ENCODE measurements at regions not wholly inside any gene's neighbourhood (a gene's known extent, or its start where the extent isn't known, plus 50 kb on each side); places are given as distances from the start of the nearest gene placed in this dataset.

GRCh38 chr4:160021870-160022269 is 919.0 kb downstream of the RAPGEF2 start:
- no peak overlapping the region for H3K4me2 ChIP-seq (ENCODE audit: insufficient read depth in 1 of 2, low read depth in 2 of 2, low read length in 2 of 2)
- 100% methylated on average over 1 of the region's 1 CpG; no CpG with 5 or more reads in 1 of the 2 experiments for WGBS, 2 experiments (ENCODE audit: extremely low coverage in 1 of 2, insufficient coverage in 1 of 2, insufficient read length in 1 of 2, insufficient replicate concordance in 2 of 2, low coverage in 1 of 2, low lambda C conversion rate in 2 of 2, missing lambda C conversion rate in 1 of 2)
- POLR2A ChIA-PET (ENCODE audit: partially characterized antibody) = no interaction called here

More at GRCh38 chr4:160021870-160022269, 919.0 kb downstream of the RAPGEF2 start:
- H3K9me3 ChIP-seq (ENCODE audit: insufficient read depth in 2 of 2, low read depth in 1 of 2, low read length in 1 of 2) = no peaks in the 10 kb centered on the region; a peak in 1 of 4 replicates
- H2AK5ac ChIP-seq (ENCODE audit: low read depth, low read length) = no peak overlapping the region
- no peak overlapping the region for H4K91ac ChIP-seq (replicated peaks; ENCODE audit: insufficient read length, low read length)
- H3K18ac ChIP-seq (ENCODE audit: extremely low read depth, low read length) = no peak overlapping the region
- H3K4me1 ChIP-seq (replicated peaks in 1 of 4; ENCODE audit: control insufficient read depth in 3 of 4, insufficient read depth in 4 of 4, low read length in 3 of 4) = no peaks in the 10 kb centered on the region; a peak in 1 of 7 replicates
- CTCF ChIA-PET (ENCODE audit: partially characterized antibody) = no interaction called here
- TF ChIP-seq TAF7 (optimal IDR thresholded peaks at IDR 0.05; ENCODE audit: borderline replicate concordance, low read depth, low read length) = no peak
- TF ChIP-seq CTCF (IDR thresholded peaks at IDR 0.05; ENCODE audit: control extremely low read depth in 1 of 3, insufficient read depth in 1 of 3, low read depth in 1 of 3, low read length in 3 of 3) = no peak
- TF ChIP-seq TEAD4 (IDR thresholded peaks at IDR 0.05; ENCODE audit: low read depth, low read length) = no peak
- no peak for TF ChIP-seq RFX5 (IDR thresholded peaks at IDR 0.05; ENCODE audit: borderline replicate concordance, low read depth, low read length)
- no peak for TF ChIP-seq ZNF274 (IDR thresholded peaks at IDR 0.05; ENCODE audit: borderline replicate concordance, extremely low read depth, low read length)
- no peak for TF ChIP-seq RBBP5 (IDR thresholded peaks at IDR 0.05; ENCODE audit: borderline replicate concordance, low read depth, low read length)
- no peak for TF ChIP-seq HDAC2 (IDR thresholded peaks at IDR 0.05; ENCODE audit: borderline replicate concordance in 1 of 2, low read depth in 2 of 2, low read length in 2 of 2)
- no peak for TF ChIP-seq SIRT6 (IDR thresholded peaks at IDR 0.05; ENCODE audit: low read length)
- no peak for TF ChIP-seq GABPA (IDR thresholded peaks at IDR 0.05; ENCODE audit: borderline replicate concordance, insufficient read depth, low read length)
- TF ChIP-seq MAX (IDR thresholded peaks at IDR 0.05) = no peak
- no peak for TF ChIP-seq CEBPB (IDR thresholded peaks at IDR 0.05; ENCODE audit: low read depth, low read length)
- TF ChIP-seq CREB1 (IDR thresholded peaks at IDR 0.05) = no peak
- H2BK120ac ChIP-seq (replicated peaks; ENCODE audit: low read depth, low read length) = no peak overlapping the region
- FAIRE-seq = no peak
- no peak overlapping the region for H2AFZ ChIP-seq (ENCODE audit: low read length)
- no peaks in the 10 kb centered on the region for H3K79me1 ChIP-seq (ENCODE audit: low read depth, low read length)
- no peaks in the 10 kb centered on the region for H3K79me2 ChIP-seq (ENCODE audit: control insufficient read depth in 1 of 2, insufficient read depth in 2 of 2, low read length in 2 of 2)
- H4K20me1 ChIP-seq (replicated peaks in 1 of 2; ENCODE audit: control insufficient read depth in 1 of 2, insufficient read depth in 2 of 2, low read length in 2 of 2) = no peaks in the 10 kb centered on the region
- no peak overlapping the region for H3K27ac ChIP-seq (ENCODE audit: low read depth, low read length)
- H3K23ac ChIP-seq (ENCODE audit: insufficient read length) = no peak overlapping the region
- no peaks in the 10 kb centered on the region for H3K27me3 ChIP-seq (replicated peaks in 1 of 4; ENCODE audit: control insufficient read depth in 3 of 4, extremely low read depth in 1 of 4, insufficient read depth in 3 of 4, low read length in 3 of 4)
- no peak overlapping the region for H2BK5ac ChIP-seq (ENCODE audit: low read depth, low read length)
- no peak overlapping the region for H3K4me3 ChIP-seq (ENCODE audit: extremely low read depth in 1 of 4, insufficient read depth in 2 of 4, low read depth in 3 of 4, low read length in 4 of 4)
- H3K9ac ChIP-seq (replicated peaks in 1 of 4; ENCODE audit: extremely low read depth in 1 of 4, low read depth in 3 of 4, low read length in 3 of 4) = no peak overlapping the region
- no peak overlapping the region for H3K56ac ChIP-seq (replicated peaks; ENCODE audit: insufficient read length, low read depth, low read length)
- no peak overlapping the region for H2BK15ac ChIP-seq (ENCODE audit: low read length)
- DNase-seq (ENCODE audit: low read depth in 1 of 2, low spot score in 2 of 2) = no peak
- H3K4ac ChIP-seq (replicated peaks; ENCODE audit: insufficient read length, low read depth, low read length) = no peak overlapping the region
- H4K8ac ChIP-seq (ENCODE audit: extremely low read depth, insufficient read depth, low read length) = no peak overlapping the region
- H2BK12ac ChIP-seq (ENCODE audit: low read depth, low read length) = no peak overlapping the region
- H3K36me3 ChIP-seq (ENCODE audit: control insufficient read depth in 2 of 4, insufficient read depth in 4 of 4, low read length in 3 of 4) = peaks cover 0 to 2% (median 0%) of the 10 kb centered on the region in 4 experiments; a peak in 1 of 8 replicates
- H4K5ac ChIP-seq (ENCODE audit: insufficient read length, low read depth, low read length) = no peak overlapping the region
- no peak overlapping the region for H2BK20ac ChIP-seq (ENCODE audit: low read length)
- no peaks in the 10 kb centered on the region for H3K23me2 ChIP-seq (ENCODE audit: low read depth, low read length)
- H3K14ac ChIP-seq (ENCODE audit: insufficient read length) = no peak overlapping the region

Data from H1 (cell line).